Fibroblast of pulmonary artery (primary cell): ENCODE measurements at regions not wholly inside any gene's neighbourhood (a gene's known extent, or its start where the extent isn't known, plus 50 kb on each side); places are given as distances from the start of the nearest gene placed in this dataset.

Experiments
- DNase-seq: peaks from one replicate; pipeline ENCODE4 v3.0.0-alpha.2; 2010; ENCODE audit warnings: low read depth
- H3K4me3 ChIP-seq: replicated peaks from 2 replicates; pipeline ENCODE4 v1.5.1; 2011; ENCODE audit warnings: low read depth, mild to moderate bottlenecking, control low read depth, low read length, moderate library complexity
- TF ChIP-seq, protein P1 (sequence below): IDR thresholded peaks from 2 replicates; pipeline ENCODE4 v1.5.1; 2011; ENCODE audit warnings: mild to moderate bottlenecking, control low read depth, low read length, inconsistent platforms; ENCODE audit errors: missing control alignments

DNA sequence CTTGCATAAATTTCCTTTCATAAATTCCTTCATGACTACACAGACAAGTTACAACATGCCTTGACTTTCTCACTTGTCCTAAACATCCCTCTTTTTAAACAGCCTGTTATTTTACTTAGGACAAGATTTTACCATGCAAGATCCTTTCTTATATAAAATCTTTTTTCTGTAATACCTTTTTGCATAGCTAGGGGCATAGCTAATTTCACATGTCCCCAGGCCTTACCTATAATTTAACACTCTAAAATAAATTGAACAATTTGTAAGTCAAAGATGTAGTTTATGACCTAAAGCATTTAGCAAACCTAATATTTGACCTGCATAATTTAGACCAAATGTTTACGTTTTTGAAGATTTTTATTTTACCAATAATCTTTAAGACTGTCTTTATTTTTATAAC, 396.3 kb upstream of the FSTL5 start:
- H3K4me3 ChIP-seq: no peak overlapping the region
- TF ChIP-seq, protein P1, sequence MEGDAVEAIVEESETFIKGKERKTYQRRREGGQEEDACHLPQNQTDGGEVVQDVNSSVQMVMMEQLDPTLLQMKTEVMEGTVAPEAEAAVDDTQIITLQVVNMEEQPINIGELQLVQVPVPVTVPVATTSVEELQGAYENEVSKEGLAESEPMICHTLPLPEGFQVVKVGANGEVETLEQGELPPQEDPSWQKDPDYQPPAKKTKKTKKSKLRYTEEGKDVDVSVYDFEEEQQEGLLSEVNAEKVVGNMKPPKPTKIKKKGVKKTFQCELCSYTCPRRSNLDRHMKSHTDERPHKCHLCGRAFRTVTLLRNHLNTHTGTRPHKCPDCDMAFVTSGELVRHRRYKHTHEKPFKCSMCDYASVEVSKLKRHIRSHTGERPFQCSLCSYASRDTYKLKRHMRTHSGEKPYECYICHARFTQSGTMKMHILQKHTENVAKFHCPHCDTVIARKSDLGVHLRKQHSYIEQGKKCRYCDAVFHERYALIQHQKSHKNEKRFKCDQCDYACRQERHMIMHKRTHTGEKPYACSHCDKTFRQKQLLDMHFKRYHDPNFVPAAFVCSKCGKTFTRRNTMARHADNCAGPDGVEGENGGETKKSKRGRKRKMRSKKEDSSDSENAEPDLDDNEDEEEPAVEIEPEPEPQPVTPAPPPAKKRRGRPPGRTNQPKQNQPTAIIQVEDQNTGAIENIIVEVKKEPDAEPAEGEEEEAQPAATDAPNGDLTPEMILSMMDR: no peak
- DNase-seq: no peak

- no peak overlapping the region for H3K4me3 ChIP-seq
- no peak for DNase-seq
- TF ChIP-seq, protein P1: no peak
These were observed 393.8 kb upstream of the FSTL5 start for GRCh38 chr4:162557516-162558106.

DNA sequence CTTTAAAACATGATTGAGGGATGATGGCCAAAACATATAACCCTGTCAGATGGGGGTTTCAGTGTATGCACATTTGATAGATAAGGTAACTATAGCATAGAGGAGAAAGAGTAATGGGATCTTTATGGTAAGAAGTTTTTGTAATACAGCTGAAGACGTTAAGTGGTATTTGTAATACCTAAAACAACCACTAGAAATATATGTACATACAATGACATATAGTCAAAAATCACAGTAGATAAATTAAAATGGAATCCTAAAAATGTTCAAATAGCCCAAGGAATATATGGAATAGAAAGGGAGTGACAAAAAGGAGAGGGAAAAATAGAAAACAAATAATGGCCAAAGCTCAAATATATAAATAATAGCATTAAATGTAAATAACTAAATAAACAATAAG, 371.3 kb upstream of the FSTL5 start:
- TF ChIP-seq, protein P1: no peak
- no peak overlapping the region for H3K4me3 ChIP-seq
- DNase-seq: no peak

GRCh38 chr4:162523171-162523570, 359.4 kb upstream of the FSTL5 start:
- TF ChIP-seq, protein P1: no peak
- no peak for DNase-seq
- no peak overlapping the region for H3K4me3 ChIP-seq

DNA sequence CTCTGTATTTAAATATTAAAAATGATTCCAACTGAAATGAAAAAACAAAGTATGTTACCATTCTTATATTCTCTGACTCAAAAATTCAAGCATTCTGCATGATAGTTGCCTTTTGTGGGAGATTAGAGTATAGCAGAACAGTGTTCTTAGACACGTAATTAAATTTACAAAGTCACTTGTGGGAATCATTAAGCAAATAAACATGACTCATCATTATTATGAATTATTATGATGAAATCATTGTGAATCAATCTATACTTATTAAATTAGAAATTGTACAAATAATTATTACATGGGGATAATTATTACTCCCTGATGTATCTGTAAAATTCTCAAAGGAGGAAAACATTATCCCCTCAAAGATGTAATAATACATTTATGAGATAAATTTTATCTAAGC, 358.9 kb upstream of the FSTL5 start:
- H3K4me3 ChIP-seq: no peak overlapping the region
- DNase-seq: no peak
- TF ChIP-seq, protein P1: no peak

DNA sequence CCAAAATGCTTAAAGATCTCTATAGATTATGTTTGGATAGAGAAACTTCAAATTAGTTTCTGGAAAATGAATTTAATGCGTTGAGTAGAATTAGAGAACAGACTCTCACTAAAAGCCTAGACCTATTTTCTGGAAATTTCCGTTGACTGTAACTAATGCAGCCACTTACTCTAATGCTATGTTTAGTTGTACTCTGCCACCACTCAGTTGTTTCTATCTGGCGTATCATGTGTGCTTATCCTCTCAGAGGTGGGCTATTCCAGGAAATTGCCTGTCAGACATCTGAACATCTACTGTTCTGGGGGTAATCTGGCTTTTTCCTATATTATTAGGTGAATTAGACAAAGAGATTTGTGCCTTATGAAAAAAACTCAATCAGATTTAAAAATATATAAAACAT, 347.1 kb upstream of the FSTL5 start:
- TF ChIP-seq, protein P1: no peak
- DNase-seq: no peak
- H3K4me3 ChIP-seq: no peak overlapping the region

DNA sequence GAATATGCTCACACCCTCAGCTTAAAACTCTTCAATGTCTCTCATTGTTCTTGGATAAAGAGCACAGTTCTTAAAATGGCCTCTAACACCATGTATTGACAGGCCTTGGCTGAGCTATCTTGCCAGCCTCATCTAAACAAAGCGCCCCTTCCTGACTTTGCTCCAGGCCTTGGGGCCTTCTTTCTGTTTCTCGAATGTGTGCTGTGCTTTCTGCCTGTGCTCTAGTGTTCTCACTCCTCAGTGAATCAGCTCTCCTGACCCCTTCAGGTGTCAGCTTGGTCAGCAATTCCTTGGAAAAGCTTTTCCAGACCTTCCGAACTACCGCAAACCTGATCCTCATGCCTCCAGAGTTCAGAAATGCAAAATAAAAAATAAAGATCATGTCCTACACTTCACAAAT, 346.3 kb upstream of the FSTL5 start:
- no peak overlapping the region for H3K4me3 ChIP-seq
- TF ChIP-seq, protein P1: no peak
- DNase-seq: no peak
